Endothelial cell of umbilical vein (primary cell): ENCODE measurements at regions not wholly inside any gene's neighbourhood (a gene's known extent, or its start where the extent isn't known, plus 50 kb on each side); places are given as distances from the start of the nearest gene placed in this dataset.

Experiments used
- CTCF ChIP-seq, 2 donors: IDR thresholded peaks; 1 replicate in 1 of 2; 2 replicates in 1 of 2; pipeline ENCODE4 v1.5.1; 2011; ENCODE audit warnings: low read length in 2 of 2, mild to moderate bottlenecking in 2 of 2, moderate library complexity in 2 of 2, control low read depth in 1 of 2, inconsistent platforms in 1 of 2, low read depth in 1 of 2; ENCODE audit not compliant: insufficient read depth in 1 of 2; ENCODE audit errors: extremely low read depth in 1 of 2
- EZH2 ChIP-seq: IDR thresholded peaks from 2 replicates; pipeline ENCODE4 v1.6.1; 2012; ENCODE audit warnings: borderline replicate concordance, low read depth, mild to moderate bottlenecking, moderate library complexity, low read length, inconsistent platforms; ENCODE audit not compliant: severe bottlenecking
- FOS ChIP-seq: IDR thresholded peaks from 2 replicates; pipeline ENCODE4 v1.6.1; 2011; ENCODE audit warnings: mild to moderate bottlenecking, low read length, moderate library complexity, borderline replicate concordance; ENCODE audit not compliant: insufficient read depth
- GATA2 ChIP-seq: IDR thresholded peaks from 2 replicates; pipeline ENCODE4 v1.7.0; 2011; ENCODE audit warnings: low read depth, mild to moderate bottlenecking, moderate library complexity, mixed read lengths, low read length; ENCODE audit not compliant: insufficient read length, insufficient read depth
- JUN ChIP-seq: IDR thresholded peaks from 2 replicates; pipeline ENCODE4 v1.6.1; 2011; ENCODE audit warnings: borderline replicate concordance, low read depth; ENCODE audit not compliant: insufficient read length, insufficient read depth
- MAX ChIP-seq: IDR thresholded peaks from 2 replicates; pipeline ENCODE4 v1.6.1; 2011; ENCODE audit not compliant: insufficient read depth, insufficient read length
- MYC ChIP-seq: IDR thresholded peaks from one replicate; pipeline ENCODE4 v1.6.1; 2011; ENCODE audit warnings: mild to moderate bottlenecking, low read depth, low read length
- POLR2A ChIP-seq: IDR thresholded peaks from 2 replicates; pipeline ENCODE4 v1.6.1; 2012; ENCODE audit warnings: low read depth, mild to moderate bottlenecking, control low read depth, low read length
- POLR2AphosphoS5 ChIP-seq: IDR thresholded peaks from 2 replicates; pipeline ENCODE4 v1.6.1; 2012; ENCODE audit warnings: low read depth, mild to moderate bottlenecking, control low read depth, low read length, moderate library complexity; ENCODE audit not compliant: insufficient read depth

- TF ChIP-seq CTCF (IDR thresholded peaks at IDR 0.05; ENCODE audit: extremely low read depth in 1 of 2, insufficient read depth in 1 of 2, low read depth in 1 of 2, low read length in 2 of 2) (no peak), POLR2A (no peak), POLR2AphosphoS5 (no peak), EZH2 (no peak), JUN (no peak), MYC (no peak), GATA2 (no peak), MAX (no peak), FOS (no peak)
These were observed 152.7 kb downstream of the CHRM3 start for GRCh38 chr1:239539051-239539450.
